ENCODE measurements at regions not wholly inside any gene's neighbourhood (a gene's known extent, or its start where the extent isn't known, plus 50 kb on each side); places are given as distances from the start of the nearest gene placed in this dataset.
"Not testable (repeated sequence)": the region's sequence is repeated elsewhere in the genome, so short reads cannot be mapped to it uniquely, and the experiment has no call there.

DNA sequence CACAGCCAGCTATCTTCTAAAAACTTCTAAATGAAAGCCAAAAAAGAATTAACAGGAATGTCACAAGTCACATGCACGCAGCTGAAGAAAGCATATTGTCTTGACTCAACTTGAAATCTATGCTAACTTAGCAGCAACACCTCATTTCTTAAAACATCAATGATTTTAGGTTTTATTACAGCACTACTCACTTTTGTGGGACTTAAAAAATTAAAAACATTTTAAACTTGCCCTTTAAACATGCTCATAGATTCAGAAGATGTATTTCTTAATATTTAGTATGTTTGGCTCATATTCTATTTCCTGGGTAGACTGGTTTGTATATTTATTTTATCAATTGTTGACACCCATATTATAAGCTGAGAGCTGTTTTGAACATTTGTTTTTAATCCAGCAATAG lies 279.4 kb downstream of the NKX6-1 start:
- TF ChIP-seq, protein P1, sequence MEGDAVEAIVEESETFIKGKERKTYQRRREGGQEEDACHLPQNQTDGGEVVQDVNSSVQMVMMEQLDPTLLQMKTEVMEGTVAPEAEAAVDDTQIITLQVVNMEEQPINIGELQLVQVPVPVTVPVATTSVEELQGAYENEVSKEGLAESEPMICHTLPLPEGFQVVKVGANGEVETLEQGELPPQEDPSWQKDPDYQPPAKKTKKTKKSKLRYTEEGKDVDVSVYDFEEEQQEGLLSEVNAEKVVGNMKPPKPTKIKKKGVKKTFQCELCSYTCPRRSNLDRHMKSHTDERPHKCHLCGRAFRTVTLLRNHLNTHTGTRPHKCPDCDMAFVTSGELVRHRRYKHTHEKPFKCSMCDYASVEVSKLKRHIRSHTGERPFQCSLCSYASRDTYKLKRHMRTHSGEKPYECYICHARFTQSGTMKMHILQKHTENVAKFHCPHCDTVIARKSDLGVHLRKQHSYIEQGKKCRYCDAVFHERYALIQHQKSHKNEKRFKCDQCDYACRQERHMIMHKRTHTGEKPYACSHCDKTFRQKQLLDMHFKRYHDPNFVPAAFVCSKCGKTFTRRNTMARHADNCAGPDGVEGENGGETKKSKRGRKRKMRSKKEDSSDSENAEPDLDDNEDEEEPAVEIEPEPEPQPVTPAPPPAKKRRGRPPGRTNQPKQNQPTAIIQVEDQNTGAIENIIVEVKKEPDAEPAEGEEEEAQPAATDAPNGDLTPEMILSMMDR (IDR thresholded peaks at IDR 0.05; ENCODE audit: extremely low read depth, missing control alignments): no peak
- DNase-seq (ENCODE audit: low spot score): no peak

DNA sequence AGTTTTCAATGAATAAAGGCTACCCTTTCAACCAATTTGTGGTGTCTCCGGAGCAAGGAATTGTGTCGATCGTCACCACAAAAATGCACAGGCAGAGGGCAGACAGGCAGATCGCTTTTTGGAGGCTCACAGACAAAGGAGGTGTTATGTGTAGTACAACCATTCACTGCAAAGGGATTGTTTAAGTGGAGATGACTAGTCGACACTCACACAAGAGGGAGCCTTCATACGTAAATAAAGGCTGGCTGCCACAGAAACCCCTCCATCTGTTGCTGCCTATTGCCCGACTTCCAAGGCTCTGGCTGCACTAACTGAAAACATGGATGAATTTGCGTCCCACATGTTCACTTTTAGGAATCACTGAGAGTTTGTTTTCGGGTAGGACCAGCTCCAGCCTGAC lies 281.1 kb downstream of the NKX6-1 start:
- TF ChIP-seq, protein P1 (IDR thresholded peaks at IDR 0.05; ENCODE audit: extremely low read depth, missing control alignments): no peak
- DNase-seq (ENCODE audit: low spot score): no peak

DNA sequence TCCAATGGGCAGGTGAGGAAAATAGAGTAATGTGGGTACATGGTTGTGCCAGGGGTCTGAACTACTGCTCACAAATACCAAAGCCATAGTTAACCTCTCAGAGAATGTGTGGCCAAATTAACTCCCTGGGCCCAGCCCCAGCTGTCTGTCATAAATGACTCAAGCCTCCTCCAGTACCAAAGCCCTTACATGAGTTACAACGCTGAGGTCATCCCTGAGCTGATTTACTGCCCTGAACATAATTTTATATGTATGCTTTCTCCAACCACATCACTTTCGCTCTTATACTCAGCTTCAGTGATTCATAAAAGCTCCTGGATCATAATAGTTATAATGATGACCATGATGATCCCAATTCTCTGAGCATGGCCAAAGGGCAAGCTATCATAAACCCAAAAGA lies 283.9 kb downstream of the NKX6-1 start:
- TF ChIP-seq, protein P1 (IDR thresholded peaks at IDR 0.05; ENCODE audit: extremely low read depth, missing control alignments): no peak
- DNase-seq (ENCODE audit: low spot score): no peak

DNA sequence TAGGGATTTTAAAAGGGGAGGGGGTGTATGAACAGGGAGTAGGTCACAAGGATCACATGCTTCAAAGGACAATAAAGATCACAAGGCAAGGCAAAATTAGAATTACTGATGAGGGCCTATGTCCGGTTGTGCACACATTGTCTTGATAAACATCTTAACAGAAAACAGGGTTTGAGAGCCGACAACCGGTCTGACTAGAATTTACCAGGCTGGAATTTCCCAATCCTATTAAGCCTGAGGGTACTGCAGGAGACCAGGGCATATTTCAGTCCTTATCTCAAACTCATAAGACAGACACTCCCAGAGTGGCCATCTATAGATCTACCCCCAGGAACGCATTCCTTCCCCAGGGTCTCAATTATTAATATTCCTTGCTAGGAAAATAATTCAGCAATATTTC lies 292.9 kb downstream of the NKX6-1 start:
- DNase-seq (ENCODE audit: low spot score): not testable (repeated sequence)

DNA sequence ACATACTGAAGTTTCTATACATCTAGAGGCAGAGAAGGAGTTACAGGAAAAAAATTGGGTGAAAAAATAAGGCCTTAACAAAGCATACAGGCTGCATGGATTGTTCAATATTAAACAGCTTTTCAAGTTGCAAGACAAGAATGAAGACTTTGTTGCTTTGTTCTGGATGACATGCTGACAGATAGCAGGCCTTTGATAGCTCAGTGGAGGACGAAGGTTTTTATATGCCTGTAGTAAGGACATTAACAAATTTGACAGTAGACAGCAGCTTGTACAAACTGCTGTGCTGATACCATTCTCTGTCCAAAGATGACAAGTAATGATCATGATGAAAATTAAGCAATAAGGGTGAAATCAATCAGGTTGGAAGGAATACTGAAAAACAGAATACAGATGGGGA lies 309.9 kb downstream of the NKX6-1 start:
- DNase-seq (ENCODE audit: low spot score): no peak
- TF ChIP-seq, protein P1 (IDR thresholded peaks at IDR 0.05; ENCODE audit: extremely low read depth, missing control alignments): no peak

DNA sequence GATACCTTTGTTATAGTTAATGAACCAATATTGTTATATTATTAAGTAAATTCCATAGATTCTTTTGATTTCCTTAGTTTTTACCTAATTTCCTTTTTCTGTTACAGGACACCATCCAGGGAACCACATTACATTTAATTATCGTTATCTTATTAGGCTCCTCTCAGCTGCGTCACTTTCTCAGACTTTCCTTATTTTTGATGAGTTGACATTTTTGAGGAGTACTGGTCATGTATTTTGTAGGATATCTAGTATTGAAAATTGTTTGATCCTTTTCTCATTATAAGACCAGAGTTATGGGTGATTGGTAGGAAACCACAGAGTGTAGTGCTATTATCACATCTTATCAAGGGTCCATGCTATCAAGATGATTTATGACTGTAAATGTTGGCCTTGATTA lies 319.7 kb downstream of the NKX6-1 start:
- DNase-seq (ENCODE audit: low spot score): no peak
- TF ChIP-seq, protein P1 (IDR thresholded peaks at IDR 0.05; ENCODE audit: extremely low read depth, missing control alignments): no peak

DNA sequence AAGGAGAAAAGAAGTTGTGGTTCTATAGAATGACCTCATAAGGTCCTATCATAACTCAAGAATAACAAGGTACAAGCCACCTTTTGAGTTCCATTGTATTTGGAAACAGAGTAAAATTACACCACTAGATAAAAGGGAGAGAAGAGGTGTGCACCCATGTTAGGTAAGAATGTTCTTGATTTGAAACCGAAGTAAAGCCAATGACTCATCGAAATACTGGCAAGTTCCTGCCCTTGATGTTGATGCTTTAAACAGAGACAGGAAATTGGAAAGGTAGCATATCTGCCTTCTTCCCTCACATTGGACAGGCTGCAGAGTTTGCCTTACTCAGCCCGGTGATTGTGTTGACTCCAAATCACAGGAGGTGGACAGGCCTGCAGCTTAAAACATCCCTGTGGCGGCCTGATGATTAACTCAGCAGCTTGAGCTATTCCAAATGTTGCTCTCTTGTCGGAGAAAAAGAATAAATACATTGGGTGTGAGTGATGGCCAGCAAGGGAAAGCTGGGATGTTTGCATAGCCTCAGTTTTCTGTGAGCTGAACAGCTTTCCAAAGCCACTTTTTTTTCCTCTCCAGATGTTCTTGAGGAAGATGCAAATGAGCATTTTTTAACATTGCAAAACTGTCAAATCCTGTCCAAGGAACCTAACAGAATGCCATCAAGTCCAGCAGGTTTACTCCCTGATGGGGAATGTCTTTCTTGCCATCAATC lies 321.1 kb downstream of the NKX6-1 start:
- TF ChIP-seq, protein P1 (IDR thresholded peaks at IDR 0.05; ENCODE audit: extremely low read depth, missing control alignments): no peak
- no peak for DNase-seq (ENCODE audit: low spot score)

DNA sequence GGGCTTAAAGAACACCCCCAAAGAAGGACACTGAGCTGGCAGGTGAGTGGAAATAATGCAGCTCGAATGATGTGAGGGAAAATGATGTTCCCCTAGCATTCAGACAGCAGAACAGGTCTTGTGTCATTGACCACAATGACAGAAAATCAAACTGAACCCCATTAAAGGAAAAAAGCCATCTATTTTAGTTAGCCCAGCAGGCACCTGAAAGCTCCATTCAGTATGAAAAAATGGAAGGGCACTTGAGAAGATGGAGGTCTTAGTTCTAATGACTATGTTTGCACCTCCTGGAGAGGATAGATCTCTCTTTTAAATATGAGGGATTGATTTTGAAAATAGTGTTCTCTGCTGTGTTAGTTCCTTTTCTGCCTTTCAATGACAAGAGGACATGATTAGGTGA lies 323.1 kb downstream of the NKX6-1 start:
- TF ChIP-seq, protein P1 (IDR thresholded peaks at IDR 0.05; ENCODE audit: extremely low read depth, missing control alignments): no peak
- no peak for DNase-seq (ENCODE audit: low spot score)
